IMR-90 (cell line): ENCODE measurements at regions not wholly inside any gene's neighbourhood (a gene's known extent, or its start where the extent isn't known, plus 50 kb on each side); places are given as distances from the start of the nearest gene placed in this dataset.

ENCODE experiments used
- ATAC-seq: fragments of 200-7000 bp; cut with Tn5 transposase; 2 replicates; pipeline ENCODE4 v1.9.1; 2020; ENCODE audit warnings: low read depth, mild to moderate bottlenecking, moderate library complexity
- BruUV-seq: library from RNA; stranded (reverse); fragments of 400-500 nt; replicated peaks from 2 replicates; lab custom pipeline; 2021; lab: Mats Ljungman, UMichigan
- CTCF ChIA-PET: fragments of 300-600 bp; formaldehyde crosslinking; extraction: SDS; loops from one replicate; lab custom pipeline; 2021; ENCODE audit warnings: antibody characterized with exemption; lab: Yijun Ruan, JAX
- POLR2A ChIA-PET: fragments of 300-600 bp; sonication (Branson Sonifier 250); formaldehyde crosslinking; loops from one replicate; lab custom pipeline; 2022; ENCODE audit warnings: antibody characterized with exemption; ENCODE audit not compliant: unreplicated experiment; lab: Charles Lee
- DNase-seq: peaks from one replicate; pipeline ENCODE4 v3.0.0; 2013
- H2AFZ ChIP-seq: replicated peaks from 2 replicates; pipeline ENCODE3; 2013; ENCODE audit warnings: low read length, mild to moderate bottlenecking; ENCODE audit not compliant: poor library complexity
- H2AK5ac ChIP-seq: 2 replicates; pipeline ENCODE4 v1.6.1; 2013; ENCODE audit warnings: low read depth, low read length, inconsistent platforms
- H2AK9ac ChIP-seq: replicated peaks from 2 replicates; pipeline ENCODE3; 2013; ENCODE audit warnings: mild to moderate bottlenecking, low read depth, low read length, moderate library complexity; ENCODE audit not compliant: poor library complexity
- H2BK120ac ChIP-seq: 2 replicates; pipeline ENCODE4 v1.6.1; 2013; ENCODE audit warnings: low read depth, low read length, inconsistent platforms
- H2BK15ac ChIP-seq: 3 replicates; pipeline ENCODE4 v1.6.1; 2013; ENCODE audit warnings: low read depth, low read length, inconsistent platforms
- H2BK20ac ChIP-seq: 2 replicates; pipeline ENCODE4 v1.6.1; 2013; ENCODE audit warnings: low read depth, mild to moderate bottlenecking, inconsistent platforms, low read length, moderate library complexity
- H2BK5ac ChIP-seq: 2 replicates; pipeline ENCODE4 v1.6.1; 2013; ENCODE audit warnings: mild to moderate bottlenecking, low read depth, low read length, inconsistent platforms; ENCODE audit not compliant: poor library complexity, severe bottlenecking
- H3K14ac ChIP-seq: replicated peaks from 2 replicates; pipeline ENCODE4 v1.6.1; 2013; ENCODE audit warnings: low read depth, low read length, inconsistent platforms
- H3K18ac ChIP-seq: 2 replicates; pipeline ENCODE4 v1.6.1; 2013; ENCODE audit warnings: low read depth, low read length, control low read depth
- H3K23ac ChIP-seq: 2 replicates; pipeline ENCODE4 v1.6.1; 2013; ENCODE audit warnings: low read depth, low read length, inconsistent platforms
- H3K27ac ChIP-seq: 2 replicates; pipeline ENCODE4 v1.5.1; 2013; ENCODE audit warnings: mild to moderate bottlenecking, control low read depth, low read length; ENCODE audit not compliant: insufficient read depth
- H3K27me3 ChIP-seq: 2 replicates; pipeline ENCODE4 v1.6.1; 2013; ENCODE audit warnings: low read length; ENCODE audit not compliant: control insufficient read depth, insufficient read depth
- H3K36me3 ChIP-seq: 2 replicates; pipeline ENCODE4 v1.6.1; 2013; ENCODE audit warnings: low read length, mixed read lengths; ENCODE audit not compliant: control insufficient read depth, insufficient read depth
- H3K4ac ChIP-seq: 2 replicates; pipeline ENCODE4 v1.6.1; 2013; ENCODE audit warnings: low read depth, low read length, inconsistent platforms
- H3K4me1 ChIP-seq: 2 replicates; pipeline ENCODE4 v1.6.1; 2013; ENCODE audit warnings: low read length, mixed read lengths; ENCODE audit not compliant: control insufficient read depth, insufficient read depth
- H3K4me2 ChIP-seq: 2 replicates; pipeline ENCODE4 v1.6.1; 2013; ENCODE audit warnings: low read depth, mild to moderate bottlenecking, control low read depth, low read length, moderate library complexity
- H3K4me3 ChIP-seq: 2 replicates; pipeline ENCODE4 v1.5.1; 2013; ENCODE audit warnings: low read depth, mild to moderate bottlenecking, control low read depth, low read length, moderate library complexity; ENCODE audit not compliant: insufficient read depth
- H3K56ac ChIP-seq: 2 replicates; pipeline ENCODE4 v1.6.1; 2013; ENCODE audit warnings: low read length, inconsistent platforms; ENCODE audit not compliant: insufficient read depth; ENCODE audit errors: extremely low read depth
- H3K79me1 ChIP-seq, 2 experiments: 2 replicates each; pipeline ENCODE4 v1.6.1; 2013; ENCODE audit warnings: low read length in 2 of 2, inconsistent platforms in 1 of 2, low read depth in 1 of 2
- H3K9ac ChIP-seq: 2 replicates; pipeline ENCODE4 v1.6.1; 2013; ENCODE audit warnings: low read depth, low read length, control low read depth
- H3K9me1 ChIP-seq: 2 replicates; pipeline ENCODE4 v1.6.1; 2013; ENCODE audit warnings: low read length, inconsistent platforms; ENCODE audit not compliant: insufficient read depth
- H3K9me3 ChIP-seq: 2 replicates; pipeline ENCODE4 v1.6.1; 2013; ENCODE audit warnings: low read length; ENCODE audit not compliant: control insufficient read depth, insufficient read depth
- H4K20me1 ChIP-seq: 2 replicates; pipeline ENCODE4 v1.6.1; 2013; ENCODE audit warnings: low read length, inconsistent platforms; ENCODE audit not compliant: insufficient read depth
- H4K5ac ChIP-seq: 2 replicates; pipeline ENCODE4 v1.6.1; 2013; ENCODE audit warnings: mild to moderate bottlenecking, low read depth, low read length, control low read depth
- H4K8ac ChIP-seq, 2 experiments: 2 replicates each; pipeline ENCODE4 v1.6.1; 2013; ENCODE audit warnings: low read depth in 2 of 2, low read length in 2 of 2, control low read depth in 1 of 2, inconsistent platforms in 1 of 2
- H4K91ac ChIP-seq: 2 replicates; pipeline ENCODE4 v1.6.1; 2013; ENCODE audit warnings: low read depth, low read length, inconsistent platforms; ENCODE audit not compliant: insufficient read depth
- CEBPB ChIP-seq: IDR thresholded peaks from 2 replicates; pipeline ENCODE4 v1.6.1; 2012; ENCODE audit warnings: low read depth, low read length, improper control_type of control experiment
- CHD1 ChIP-seq: IDR thresholded peaks from 2 replicates; pipeline ENCODE4 v1.6.1; 2012; ENCODE audit warnings: low read depth, low read length, improper control_type of control experiment
- CTCF ChIP-seq: conservative IDR thresholded peaks from 2 replicates; pipeline ENCODE4 v1.5.1; 2012; ENCODE audit warnings: mild to moderate bottlenecking, low read depth, low read length, improper control_type of control experiment
- ELK1 ChIP-seq: fragments of 150-350 bp; IDR thresholded peaks from 2 replicates; pipeline ENCODE4 v1.6.1; 2016; ENCODE audit warnings: low read depth, mild to moderate bottlenecking, low read length, moderate library complexity, borderline replicate concordance
- FOS ChIP-seq: fragments of 150-350 bp; IDR thresholded peaks from 2 replicates; pipeline ENCODE4 v1.6.1; 2016; ENCODE audit warnings: low read depth, low read length
- MAFK ChIP-seq: IDR thresholded peaks from 2 replicates; pipeline ENCODE4 v1.6.1; 2012; ENCODE audit warnings: low read depth, low read length, improper control_type of control experiment
- MAZ ChIP-seq: IDR thresholded peaks from 2 replicates; pipeline ENCODE4 v1.6.1; 2012; ENCODE audit warnings: low read depth, mild to moderate bottlenecking, low read length, improper control_type of control experiment, moderate library complexity, borderline replicate concordance
- MXI1 ChIP-seq: IDR thresholded peaks from 2 replicates; pipeline ENCODE4 v1.6.1; 2012; ENCODE audit warnings: low read depth, mild to moderate bottlenecking, low read length, moderate library complexity, borderline replicate concordance
- NFE2L2 ChIP-seq: fragments of 150-350 bp; IDR thresholded peaks from 2 replicates; pipeline ENCODE4 v1.6.1; 2016; ENCODE audit warnings: low read depth, mild to moderate bottlenecking, low read length
- POLR2A ChIP-seq: IDR thresholded peaks from 2 replicates; pipeline ENCODE4 v1.6.1; 2012; ENCODE audit warnings: mild to moderate bottlenecking, low read depth, low read length
- RAD21 ChIP-seq: IDR thresholded peaks from 2 replicates; pipeline ENCODE4 v1.6.1; 2012; ENCODE audit warnings: low read length, improper control_type of control experiment
- RCOR1 ChIP-seq: IDR thresholded peaks from 2 replicates; pipeline ENCODE4 v1.6.1; 2012; ENCODE audit warnings: mild to moderate bottlenecking, low read length, improper control_type of control experiment; ENCODE audit not compliant: insufficient replicate concordance
- RFX5 ChIP-seq: IDR thresholded peaks from 2 replicates; pipeline ENCODE4 v1.8.0; 2012; ENCODE audit warnings: low read depth, mild to moderate bottlenecking, low read length, moderate library complexity
- SMC3 ChIP-seq: fragments of 150-350 bp; IDR thresholded peaks from 2 replicates; pipeline ENCODE4 v1.6.1; 2016; ENCODE audit warnings: low read depth, mild to moderate bottlenecking, antibody characterized with exemption, low read length, moderate library complexity
- WGBS, 2 experiments: methylation state at CpG; one replicate each; pipeline versions ENCODE4 v1.1.5 to v1.1.7; 2013; ENCODE audit warnings: missing lambda C conversion rate in 2 of 2; ENCODE audit not compliant: insufficient read length in 1 of 2; ENCODE audit errors: extremely low coverage in 2 of 2; 5-methylcytosine and 5-hydroxymethylcytosine counted together
- dilution Hi-C: fragments of 300-500 bp; cut with HindIII; formaldehyde crosslinking; loops from one replicate; pipeline ENCODE4 v1.14.3; 2018; ENCODE audit warnings: low sequenced_read_pairs; ENCODE audit not compliant: unreplicated experiment
- in situ Hi-C: fragments of 300-500 bp; cut with MboI; formaldehyde crosslinking; loops from 3 replicates; pipeline ENCODE4 v1.14.3; 2019; ENCODE audit warnings: low sequenced_read_pairs, inconsistent platforms, mixed read lengths
- intact Hi-C: fragments of 100-400 bp; cut with micrococcal nuclease; formaldehyde crosslinking; loops from 2 replicates; pipeline ENCODE4 v1.10.0; 2022

- H2AK9ac ChIP-seq, result no peak overlapping the region
- H3K9me1 ChIP-seq, result no peaks in the 10 kb centered on the region
- 58% methylated on average over 4 of the region's 17 CpGs; no CpG with 5 or more reads in 1 of the 2 experiments for WGBS, 2 experiments
- no peaks in the 10 kb centered on the region for H4K20me1 ChIP-seq
- no TSS peak for BruUV-seq
- no peak overlapping the region for H2AK5ac ChIP-seq
- no peak overlapping the region for H3K18ac ChIP-seq
- H3K79me1 ChIP-seq, result no peaks in the 10 kb centered on the region
- ChIA-PET POLR2A (no interaction called here), CTCF (no interaction called here)
- DNase-seq (no peak), ATAC-seq (no peak)
- no peaks in the 10 kb centered on the region for H3K4me1 ChIP-seq
- no peak overlapping the region for H3K14ac ChIP-seq
- no peak overlapping the region for H2BK120ac ChIP-seq
- no peak overlapping the region for H3K9ac ChIP-seq
- no peak overlapping the region for H3K4me3 ChIP-seq
- H4K91ac ChIP-seq, result no peak overlapping the region
- H3K9me3 ChIP-seq, result peaks cover 41% of the 10 kb centered on the region
- no peak overlapping the region for H3K27ac ChIP-seq
- no peak overlapping the region for H3K56ac ChIP-seq
- no peak overlapping the region for H2BK5ac ChIP-seq
- TF ChIP-seq NFE2L2 (no peak), CTCF (no peak), CHD1 (no peak), POLR2A (no peak), CEBPB (no peak), RFX5 (no peak), FOS (no peak), SMC3 (no peak), RAD21 (no peak), MAZ (no peak), MAFK (no peak), RCOR1 (no peak), MXI1 (no peak), ELK1 (no peak)
- no peaks in the 10 kb centered on the region for H3K27me3 ChIP-seq
- intact Hi-C loops, result no loop called here
- no peak overlapping the region for H3K4ac ChIP-seq
- dilution Hi-C loops, result no loop called here
- no peak overlapping the region for H2AFZ ChIP-seq
- H3K4me2 ChIP-seq, result no peak overlapping the region
- no peak overlapping the region for H2BK20ac ChIP-seq
- no peak overlapping the region for H4K8ac ChIP-seq
- no peaks in the 10 kb centered on the region for H3K36me3 ChIP-seq
- no peak overlapping the region for H2BK15ac ChIP-seq
- H3K23ac ChIP-seq, result no peak overlapping the region
- in situ Hi-C loops, result no loop called here
- H4K5ac ChIP-seq, result no peak overlapping the region
These were observed 222.5 kb upstream of the TCERG1L start for GRCh38 chr10:131533846-131534526.
